ENCODE measurements at regions not wholly inside any gene's neighbourhood (a gene's known extent, or its start where the extent isn't known, plus 50 kb on each side); places are given as distances from the start of the nearest gene placed in this dataset.

DNA sequence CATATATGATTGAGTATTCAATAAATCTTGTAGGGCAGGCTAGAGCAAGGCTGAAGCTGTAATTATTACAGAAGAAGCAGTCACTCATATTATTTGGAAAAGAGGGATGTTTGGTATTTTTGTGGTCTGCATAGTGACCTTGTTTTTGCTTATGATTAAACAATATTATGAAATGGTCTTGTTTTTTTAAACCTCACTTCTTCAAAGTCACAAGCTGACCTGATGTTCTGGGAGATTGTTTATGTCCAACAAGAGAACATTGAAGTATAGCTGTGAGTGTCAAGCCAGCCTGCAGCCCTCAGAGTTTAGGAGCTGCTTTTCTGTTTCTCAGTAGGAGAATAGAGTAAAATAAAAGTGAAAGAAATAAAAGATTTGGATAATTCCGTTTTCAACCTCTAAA lies 342.2 kb downstream of the LRRC70 start:
- no peak overlapping the region for H3K27ac Mint-ChIP-seq
- H3K4me3 Mint-ChIP-seq = no peak overlapping the region
- no peaks in the 10 kb centered on the region; the same call in none of the 2 replicates for H3K27me3 Mint-ChIP-seq (ENCODE audit: insufficient read depth)
- no peaks in the 10 kb centered on the region for H3K36me3 Mint-ChIP-seq (ENCODE audit: low read depth)
- peaks cover 34% of the 10 kb centered on the region for H3K9me3 Mint-ChIP-seq
- TF ChIP-seq, protein P1, sequence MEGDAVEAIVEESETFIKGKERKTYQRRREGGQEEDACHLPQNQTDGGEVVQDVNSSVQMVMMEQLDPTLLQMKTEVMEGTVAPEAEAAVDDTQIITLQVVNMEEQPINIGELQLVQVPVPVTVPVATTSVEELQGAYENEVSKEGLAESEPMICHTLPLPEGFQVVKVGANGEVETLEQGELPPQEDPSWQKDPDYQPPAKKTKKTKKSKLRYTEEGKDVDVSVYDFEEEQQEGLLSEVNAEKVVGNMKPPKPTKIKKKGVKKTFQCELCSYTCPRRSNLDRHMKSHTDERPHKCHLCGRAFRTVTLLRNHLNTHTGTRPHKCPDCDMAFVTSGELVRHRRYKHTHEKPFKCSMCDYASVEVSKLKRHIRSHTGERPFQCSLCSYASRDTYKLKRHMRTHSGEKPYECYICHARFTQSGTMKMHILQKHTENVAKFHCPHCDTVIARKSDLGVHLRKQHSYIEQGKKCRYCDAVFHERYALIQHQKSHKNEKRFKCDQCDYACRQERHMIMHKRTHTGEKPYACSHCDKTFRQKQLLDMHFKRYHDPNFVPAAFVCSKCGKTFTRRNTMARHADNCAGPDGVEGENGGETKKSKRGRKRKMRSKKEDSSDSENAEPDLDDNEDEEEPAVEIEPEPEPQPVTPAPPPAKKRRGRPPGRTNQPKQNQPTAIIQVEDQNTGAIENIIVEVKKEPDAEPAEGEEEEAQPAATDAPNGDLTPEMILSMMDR (IDR thresholded peaks at IDR 0.05) = no peak
- no peaks in the 10 kb centered on the region for H3K4me1 Mint-ChIP-seq (ENCODE audit: low read depth)
- no peak for DNase-seq

DNA sequence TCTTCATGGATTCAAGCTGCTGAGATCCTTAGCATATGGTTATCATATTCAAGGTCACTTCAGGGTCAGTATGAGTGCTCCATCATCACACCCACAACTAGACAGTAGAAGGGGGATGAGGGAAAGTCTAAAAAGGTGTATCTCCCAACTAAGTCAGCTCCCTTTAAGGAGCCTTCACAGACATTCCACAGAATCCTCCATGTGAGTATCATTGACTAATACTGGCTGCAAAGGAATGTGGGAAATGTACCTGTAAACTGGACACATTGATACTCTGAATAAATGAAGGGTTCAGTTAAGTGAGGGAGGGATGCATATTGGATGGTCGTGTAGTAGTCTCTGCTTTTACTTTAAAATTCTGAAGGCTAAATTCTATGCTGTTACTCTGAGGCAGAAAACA lies 330.7 kb downstream of the LRRC70 start:
- no peaks in the 10 kb centered on the region for H3K4me1 Mint-ChIP-seq (ENCODE audit: low read depth)
- DNase-seq = no peak
- no peaks in the 10 kb centered on the region for H3K36me3 Mint-ChIP-seq (ENCODE audit: low read depth)
- TF ChIP-seq, protein P1 (IDR thresholded peaks at IDR 0.05) = no peak
- H3K27ac Mint-ChIP-seq = no peak overlapping the region
- no peak overlapping the region for H3K4me3 Mint-ChIP-seq
- H3K9me3 Mint-ChIP-seq = peaks cover 45% of the 10 kb centered on the region
- H3K27me3 Mint-ChIP-seq (ENCODE audit: insufficient read depth) = no peaks in the 10 kb centered on the region

DNA sequence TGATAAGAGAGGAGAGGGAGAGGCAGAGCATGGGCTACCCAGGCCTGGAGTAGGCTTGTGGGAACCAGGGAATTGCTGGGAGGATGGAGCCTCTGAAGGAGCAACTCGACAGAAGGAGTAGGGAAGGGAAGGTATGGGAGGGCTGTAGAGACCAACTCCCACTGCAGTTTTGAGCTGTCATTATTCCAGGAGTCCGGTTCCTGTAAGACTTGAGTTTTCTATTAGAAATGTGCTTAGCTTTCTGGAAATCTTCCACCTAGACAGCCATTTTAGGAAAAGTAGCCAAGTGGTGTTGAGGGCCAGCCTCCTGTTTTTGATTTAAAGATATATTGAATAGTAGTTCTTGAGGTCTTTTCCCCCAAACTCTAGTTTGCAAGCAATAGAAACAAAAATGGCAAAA lies 323.5 kb downstream of the LRRC70 start:
- H3K36me3 Mint-ChIP-seq (ENCODE audit: low read depth) = no peaks in the 10 kb centered on the region
- TF ChIP-seq, protein P1 (IDR thresholded peaks at IDR 0.05) = no peak
- H3K9me3 Mint-ChIP-seq = peaks cover 41% of the 10 kb centered on the region
- no peaks in the 10 kb centered on the region for H3K4me1 Mint-ChIP-seq (ENCODE audit: low read depth)
- no peak overlapping the region for H3K4me3 Mint-ChIP-seq
- no peaks in the 10 kb centered on the region for H3K27me3 Mint-ChIP-seq (ENCODE audit: insufficient read depth)
- no peak overlapping the region for H3K27ac Mint-ChIP-seq
- DNase-seq = no peak

DNA sequence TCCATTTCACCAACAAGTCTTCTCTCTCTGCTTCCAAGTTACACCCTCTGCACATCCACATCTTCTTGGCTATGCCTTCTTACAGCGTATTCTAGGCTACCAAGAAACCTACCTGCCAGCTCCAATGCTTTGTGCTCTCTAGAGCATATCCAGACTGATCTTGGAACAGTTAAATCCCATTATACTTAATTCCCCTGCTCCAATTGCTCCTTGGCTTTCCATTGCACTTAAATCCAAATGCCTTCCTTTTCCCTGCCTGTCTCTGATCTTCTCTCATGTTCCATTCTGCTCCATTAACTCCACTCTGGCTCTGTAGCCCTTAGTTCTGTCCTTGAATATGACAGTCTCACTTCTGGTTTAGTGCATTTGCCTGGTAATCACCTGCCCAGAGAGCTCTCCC lies 322.4 kb downstream of the LRRC70 start:
- H3K4me3 Mint-ChIP-seq = no peak overlapping the region
- H3K27ac Mint-ChIP-seq = no peak overlapping the region
- H3K36me3 Mint-ChIP-seq (ENCODE audit: low read depth) = no peaks in the 10 kb centered on the region
- H3K27me3 Mint-ChIP-seq (ENCODE audit: insufficient read depth) = no peaks in the 10 kb centered on the region
- H3K9me3 Mint-ChIP-seq = peaks cover 36% of the 10 kb centered on the region
- TF ChIP-seq, protein P1 (IDR thresholded peaks at IDR 0.05) = no peak
- no peaks in the 10 kb centered on the region for H3K4me1 Mint-ChIP-seq (ENCODE audit: low read depth)
- no peak for DNase-seq

DNA sequence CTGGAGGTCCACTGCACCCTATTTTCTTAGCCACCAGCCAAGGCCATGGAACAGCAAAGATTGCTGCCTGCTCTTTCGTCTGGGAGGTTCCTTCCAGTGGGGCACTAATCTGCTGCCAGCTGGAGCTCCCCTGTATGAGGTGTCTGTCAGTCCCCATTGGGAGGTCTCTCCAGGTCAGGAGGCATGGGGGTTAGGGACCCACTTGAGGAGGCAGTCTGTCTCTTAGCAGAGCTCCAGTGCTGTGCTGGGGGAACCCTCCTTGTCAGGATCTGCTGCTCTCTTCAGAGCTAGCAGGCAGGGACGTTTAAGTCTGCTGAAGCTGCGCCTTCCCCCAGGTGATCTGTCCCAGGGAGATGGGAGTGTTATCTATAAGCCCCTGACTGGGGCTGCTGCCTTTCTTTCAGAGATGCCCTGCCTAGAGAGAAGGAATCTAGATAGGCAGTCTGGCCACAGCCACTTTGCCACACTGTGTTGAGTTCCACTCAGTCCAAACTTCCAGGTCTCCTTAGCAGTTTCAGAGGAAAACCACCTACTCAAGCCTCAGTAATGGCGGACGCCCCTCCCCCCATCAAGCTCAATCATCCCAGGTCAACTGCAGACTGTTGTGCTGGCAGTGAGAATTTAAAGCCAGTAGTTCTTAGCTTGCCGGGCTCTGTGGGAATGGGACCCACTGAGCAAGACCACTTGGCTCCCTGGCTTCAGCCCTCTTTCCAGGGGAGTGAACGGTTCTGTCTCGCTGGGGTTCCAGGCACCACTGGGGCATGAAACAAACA lies 317.7 kb downstream of the LRRC70 start:
- Mint-ChIP-seq H3K36me3 (ENCODE audit: low read depth) (no peaks in the 10 kb centered on the region), H3K27ac (no peak overlapping the region), H3K4me1 (ENCODE audit: low read depth) (no peaks in the 10 kb centered on the region), H3K27me3 (ENCODE audit: insufficient read depth) (no peaks in the 10 kb centered on the region), H3K9me3 (peaks cover 53% of the 10 kb centered on the region), H3K4me3 (no peak overlapping the region)
- TF ChIP-seq, protein P1 (IDR thresholded peaks at IDR 0.05) = no peak
- DNase-seq = no peak
